ENCODE measurements at regions not wholly inside any gene's neighbourhood (a gene's known extent, or its start where the extent isn't known, plus 50 kb on each side); places are given as distances from the start of the nearest gene placed in this dataset.
"Not testable (repeated sequence)": the region's sequence is repeated elsewhere in the genome, so short reads cannot be mapped to it uniquely, and the experiment has no call there.

DNA sequence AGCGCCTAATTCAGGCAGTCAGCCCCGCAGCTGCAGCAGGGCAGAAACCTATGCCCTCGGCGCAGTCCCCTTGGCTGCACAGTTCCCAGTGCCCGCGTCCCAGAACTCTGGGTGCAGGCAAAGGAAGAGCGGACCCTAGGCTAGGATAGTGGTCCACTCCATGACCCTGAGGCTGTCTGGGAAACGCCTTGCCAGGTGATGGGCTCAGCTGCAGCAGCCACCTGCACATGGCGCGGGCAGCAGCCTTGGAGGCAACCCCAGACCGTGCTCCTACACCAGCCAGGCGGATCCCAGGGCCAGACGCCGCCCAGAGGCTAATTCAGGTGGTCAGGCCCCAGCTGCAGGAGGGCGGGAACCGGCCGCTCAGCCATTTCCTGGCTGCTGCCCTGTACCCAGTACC lies 83.0 kb downstream of the POTEC start:
- DNase-seq (ENCODE audit: low read depth in 4 of 4, low spot score in 2 of 4) = not testable (repeated sequence)

DNA sequence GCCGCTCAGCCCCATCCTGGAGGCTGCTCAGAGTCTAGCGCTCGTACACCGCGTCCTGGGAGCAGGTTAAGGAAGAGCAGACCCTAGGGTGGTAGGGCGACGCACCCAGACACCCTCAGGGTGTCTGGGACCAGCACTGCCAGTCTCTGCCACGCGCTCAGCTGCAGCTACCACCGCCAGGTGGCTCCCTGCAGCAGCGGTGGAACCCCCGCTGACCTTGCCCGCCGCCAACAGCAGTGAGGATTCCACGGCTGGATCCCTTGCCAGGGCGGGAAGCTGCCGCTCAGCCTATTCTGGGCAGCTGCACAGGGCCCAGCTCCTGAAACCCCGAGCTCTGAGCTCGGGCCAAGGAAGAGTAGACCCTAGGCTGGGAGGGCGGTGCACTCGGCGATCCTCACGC lies 83.6 kb downstream of the POTEC start:
- not testable (repeated sequence) for DNase-seq (ENCODE audit: low read depth in 4 of 4, low spot score in 2 of 4)

DNA sequence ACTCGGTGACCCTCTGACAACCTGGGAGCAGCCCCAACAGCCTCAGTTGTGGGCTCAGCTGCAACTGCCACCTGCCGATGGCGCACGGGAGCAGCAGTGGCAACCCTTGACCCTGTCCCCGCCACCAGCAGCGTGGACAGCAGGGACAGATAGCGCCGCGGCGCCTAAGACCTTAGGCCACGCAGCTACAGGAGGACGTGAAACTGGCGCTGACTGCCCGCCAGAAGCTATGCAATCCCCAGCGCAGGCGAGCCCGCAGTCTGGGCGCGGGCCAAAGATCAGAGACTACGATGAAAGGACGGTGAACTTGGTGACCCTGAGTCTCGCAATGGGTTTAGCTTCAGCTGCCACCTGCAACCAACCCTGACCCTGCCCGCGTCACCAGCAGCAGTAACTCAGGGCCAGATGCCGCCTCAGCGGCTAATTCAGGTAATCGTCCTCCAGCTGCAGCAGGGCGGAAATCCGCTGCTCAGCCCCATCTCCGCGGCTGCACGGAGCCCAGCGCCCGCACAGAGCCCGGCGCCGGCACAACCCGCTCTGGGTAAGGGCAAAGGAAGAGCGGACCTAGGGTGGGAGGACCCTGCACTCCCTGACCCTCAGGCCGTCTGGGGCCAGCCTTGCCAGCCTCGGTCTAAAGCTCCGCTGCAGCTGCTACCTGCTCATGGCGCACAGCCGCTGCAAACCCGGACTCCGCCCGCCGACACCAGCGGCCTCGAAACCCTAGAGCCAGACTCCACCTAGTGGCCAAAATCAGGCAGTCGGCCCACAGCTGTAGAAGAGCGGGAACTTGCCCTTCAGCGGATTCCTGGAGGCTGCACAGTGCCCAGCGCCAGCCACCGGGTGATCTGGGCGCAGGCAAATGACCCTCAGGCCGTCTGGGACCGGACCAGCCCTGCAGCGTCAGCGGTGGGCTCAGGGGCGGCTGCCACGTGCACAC lies 85.1 kb downstream of the POTEC start:
- not testable (repeated sequence) for DNase-seq (ENCODE audit: low read depth in 4 of 4, low spot score in 2 of 4)

DNA sequence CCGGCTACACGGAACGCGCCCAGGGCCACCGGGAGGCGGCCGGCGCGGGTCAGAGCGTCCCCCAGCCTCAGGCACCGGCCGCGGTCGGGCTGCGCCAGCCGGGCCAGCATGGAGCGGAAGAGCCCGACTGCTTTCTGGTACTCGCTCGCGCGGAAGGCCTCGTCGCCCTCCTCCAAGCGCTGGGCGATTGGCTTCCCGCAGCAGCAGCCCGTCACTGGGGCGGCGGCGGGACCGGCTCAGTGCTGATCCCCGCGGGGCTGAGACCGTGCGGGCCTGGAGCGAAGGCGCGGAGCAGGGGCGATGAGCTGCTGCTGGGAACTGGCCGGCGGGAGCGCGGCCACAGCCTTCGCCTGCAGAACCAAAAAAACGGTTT lies 92.8 kb downstream of the POTEC start:
- not testable (repeated sequence) for DNase-seq (ENCODE audit: low read depth in 4 of 4, low spot score in 2 of 4)

DNA sequence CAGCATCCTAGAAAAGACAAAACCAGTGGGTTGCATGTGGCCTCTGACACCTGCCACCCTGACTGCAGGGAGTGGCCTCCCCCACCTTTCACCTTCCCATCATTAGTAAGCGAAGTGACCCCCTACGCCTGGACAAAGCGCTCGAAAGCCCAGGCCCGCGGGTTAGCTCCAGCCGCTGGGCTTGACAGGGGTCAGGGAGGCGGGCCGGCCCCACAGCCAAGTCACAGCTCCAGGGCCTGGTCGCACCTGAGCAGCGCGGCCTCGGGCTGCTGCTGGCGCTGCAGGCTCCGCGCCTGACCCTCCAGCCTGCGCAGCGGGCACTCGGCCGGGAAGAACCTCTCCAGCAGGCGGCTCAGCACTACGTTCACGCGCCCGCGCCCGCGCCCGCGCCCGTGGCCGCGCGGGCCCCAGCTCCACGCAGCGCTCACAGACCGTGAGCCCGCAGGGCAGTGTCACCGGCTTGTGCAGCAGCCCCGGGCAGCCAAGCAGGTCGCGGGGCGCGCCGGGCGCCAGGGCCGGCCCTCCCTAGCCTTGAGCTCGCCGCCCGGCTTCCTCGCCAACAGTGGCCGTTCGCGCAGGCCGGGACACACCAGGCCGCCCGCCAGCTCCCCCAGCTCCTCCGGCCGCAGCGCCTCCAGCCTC lies 93.3 kb downstream of the POTEC start:
- DNase-seq (ENCODE audit: low read depth in 4 of 4, low spot score in 2 of 4) = not testable (repeated sequence)

DNA sequence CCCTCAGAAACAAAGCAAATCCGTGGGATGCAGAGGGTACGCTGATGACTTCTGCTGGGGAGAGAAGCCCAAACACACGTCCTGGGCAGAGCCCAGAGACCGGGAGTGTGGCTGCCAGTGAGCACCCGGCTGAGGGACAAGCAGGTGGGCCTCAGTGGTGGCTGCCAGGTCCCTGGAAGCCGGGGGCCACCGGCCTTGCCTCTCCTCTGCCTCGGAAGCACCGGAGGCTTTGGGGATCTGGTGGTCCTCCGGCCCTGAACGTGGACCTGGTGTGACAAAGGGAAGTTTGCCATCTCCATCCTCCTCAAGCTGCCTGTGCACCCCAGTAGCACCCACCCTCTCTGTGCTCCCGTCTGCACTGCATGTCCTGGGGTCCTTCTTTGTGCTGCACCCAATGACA lies 94.3 kb downstream of the POTEC start:
- DNase-seq (ENCODE audit: low read depth in 4 of 4, low spot score in 2 of 4) = not testable (repeated sequence)

DNA sequence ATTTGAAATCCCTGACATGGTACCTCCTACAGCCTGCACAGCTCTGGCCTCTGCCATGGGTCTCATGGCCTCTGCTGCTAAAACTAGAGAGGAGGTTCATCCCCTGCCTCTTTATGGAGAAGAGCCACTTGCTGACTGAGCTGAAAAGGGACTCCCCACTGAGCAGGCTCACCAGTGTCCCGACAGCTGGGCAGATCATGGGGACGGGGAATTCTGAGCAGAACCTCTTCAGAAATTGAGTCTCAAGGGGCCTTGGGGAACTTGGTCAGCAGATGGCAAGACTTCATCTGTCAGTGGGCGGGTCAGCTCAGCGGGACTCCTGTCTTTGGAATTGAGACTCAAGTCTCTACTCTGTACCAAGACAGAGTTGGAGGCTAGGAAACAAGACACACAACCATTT lies 95.7 kb downstream of the POTEC start:
- not testable (repeated sequence) for DNase-seq (ENCODE audit: low read depth in 4 of 4, low spot score in 2 of 4)

DNA sequence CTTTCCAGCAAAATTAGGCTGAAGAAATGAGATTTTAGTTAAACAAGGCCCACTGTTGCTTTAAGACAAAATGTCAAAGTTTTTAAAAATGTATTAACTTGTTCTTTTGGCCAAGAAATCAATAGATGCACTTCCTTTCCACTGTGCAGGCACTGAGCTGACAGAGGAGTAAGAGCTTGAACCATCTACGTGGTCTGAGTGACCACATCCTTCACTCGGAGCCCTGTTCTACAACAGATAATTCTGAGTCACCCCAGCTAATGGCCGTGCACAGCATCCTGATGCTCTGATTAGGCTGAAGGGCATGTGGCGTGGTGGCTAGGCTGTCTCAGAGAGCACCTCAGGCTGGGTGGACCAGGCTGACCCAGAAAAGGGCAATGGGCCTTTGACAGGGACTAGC lies 107.9 kb downstream of the POTEC start:
- not testable (repeated sequence) for DNase-seq (ENCODE audit: low read depth in 4 of 4, low spot score in 2 of 4)

DNA sequence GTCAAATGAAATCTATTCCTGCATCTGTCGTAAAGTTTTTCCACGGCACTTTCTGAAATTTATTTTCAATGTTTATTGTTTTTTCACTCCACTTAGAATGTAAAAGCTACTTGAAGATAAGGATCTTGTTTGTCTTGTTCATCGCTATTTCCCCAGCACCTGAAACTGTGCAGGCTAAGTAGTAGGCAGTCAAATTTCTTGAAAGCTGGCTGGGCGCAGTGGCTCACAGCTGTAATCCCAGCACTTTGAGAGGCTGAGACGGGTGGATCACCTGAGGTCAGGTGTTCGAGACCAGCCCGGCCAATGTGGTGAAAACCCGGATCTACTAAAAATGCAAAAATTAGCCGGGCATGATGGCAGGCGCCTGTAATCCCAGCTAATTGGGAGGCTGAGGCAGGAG lies 111.0 kb downstream of the POTEC start:
- DNase-seq (ENCODE audit: low read depth in 4 of 4, low spot score in 2 of 4) = not testable (repeated sequence)

DNA sequence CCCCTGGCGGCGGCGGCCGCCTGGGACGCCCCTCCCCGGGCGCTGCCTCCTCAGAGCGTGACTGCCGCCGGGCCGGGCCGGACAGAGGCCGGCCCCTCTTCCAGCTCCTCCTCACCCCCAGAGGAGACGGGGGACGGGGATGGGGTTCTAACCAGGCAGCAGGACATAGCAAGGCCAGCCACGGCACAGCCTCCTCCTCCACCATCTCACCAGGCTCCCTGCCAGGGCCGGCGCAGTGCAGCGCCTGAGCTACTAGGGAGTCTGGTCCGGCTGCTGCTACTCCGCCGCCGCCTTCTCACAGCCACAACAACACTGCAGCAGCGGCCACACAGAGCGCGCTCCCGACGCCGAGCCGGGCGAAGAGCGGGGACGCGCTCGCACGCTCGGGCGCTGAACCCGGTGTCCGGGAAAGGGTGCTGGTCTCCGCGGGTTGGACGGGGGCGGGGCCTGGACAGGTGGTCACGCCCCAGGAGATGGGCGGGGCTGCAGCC lies 112.3 kb downstream of the POTEC start:
- peak in 3 of 4 donors; percentile 37 to 48 (median 47) for DNase-seq (ENCODE audit: low read depth in 4 of 4, low spot score in 2 of 4)

DNA sequence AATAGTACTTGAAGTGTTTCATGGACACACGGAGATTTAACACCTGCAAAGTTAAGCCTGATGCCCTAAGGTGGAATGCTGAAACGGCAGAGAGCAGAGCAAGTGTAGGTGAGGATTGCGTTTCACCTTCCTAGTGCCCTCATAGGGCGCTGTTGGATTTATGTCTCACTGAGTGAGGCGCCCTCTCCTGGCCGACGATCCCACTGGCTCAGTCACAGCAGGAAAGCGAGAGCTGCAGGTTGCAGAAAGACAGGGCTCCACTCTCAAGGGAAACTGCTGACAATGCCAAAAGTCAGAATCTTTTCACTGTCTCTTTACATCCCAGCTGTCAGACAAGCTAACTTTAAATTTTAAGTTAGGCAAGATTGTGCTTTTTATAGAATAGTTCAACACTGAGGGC lies 127.6 kb downstream of the POTEC start:
- DNase-seq (ENCODE audit: low read depth in 4 of 4, low spot score in 2 of 4) = not testable (repeated sequence)

DNA sequence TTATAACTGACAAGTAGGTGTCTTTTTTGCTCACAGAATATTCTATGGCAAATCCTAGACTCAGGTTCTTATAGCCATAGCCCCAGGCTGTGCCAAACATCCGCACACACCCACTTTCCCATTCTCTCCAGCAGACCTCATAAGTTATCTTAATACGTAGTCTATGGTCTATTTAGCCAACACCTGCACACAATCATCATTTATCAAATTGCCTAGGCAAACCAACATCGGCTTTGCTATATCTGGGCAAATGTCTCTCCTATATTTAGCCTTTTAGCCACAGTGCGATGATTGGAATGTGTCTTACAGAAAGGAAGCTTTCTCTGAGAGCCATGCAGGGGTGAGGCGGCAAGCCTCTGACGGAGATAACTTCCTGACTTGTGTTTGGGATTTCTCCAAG lies 128.0 kb downstream of the POTEC start:
- not testable (repeated sequence) for DNase-seq (ENCODE audit: low read depth in 4 of 4, low spot score in 2 of 4)

DNA sequence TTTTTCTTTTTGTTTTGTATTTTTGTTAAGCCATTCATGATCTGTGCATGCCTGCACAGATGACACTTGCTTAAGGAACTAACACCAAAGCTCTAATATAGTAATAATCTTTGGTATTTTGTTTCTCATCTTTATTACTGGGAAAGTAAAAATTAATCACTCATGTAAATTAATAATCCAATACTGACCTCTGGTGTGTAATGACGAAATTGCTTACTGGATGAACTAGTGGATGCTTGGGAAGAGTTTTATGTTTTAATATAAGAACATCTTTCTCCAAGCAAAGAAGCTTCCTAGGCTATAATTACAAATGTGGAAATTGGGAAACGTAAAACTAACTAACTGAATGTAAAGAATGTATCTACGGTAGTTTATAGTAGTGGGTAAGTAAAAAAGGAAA lies 147.9 kb downstream of the POTEC start:
- not testable (repeated sequence) for DNase-seq (ENCODE audit: low read depth in 4 of 4, low spot score in 2 of 4)

DNA sequence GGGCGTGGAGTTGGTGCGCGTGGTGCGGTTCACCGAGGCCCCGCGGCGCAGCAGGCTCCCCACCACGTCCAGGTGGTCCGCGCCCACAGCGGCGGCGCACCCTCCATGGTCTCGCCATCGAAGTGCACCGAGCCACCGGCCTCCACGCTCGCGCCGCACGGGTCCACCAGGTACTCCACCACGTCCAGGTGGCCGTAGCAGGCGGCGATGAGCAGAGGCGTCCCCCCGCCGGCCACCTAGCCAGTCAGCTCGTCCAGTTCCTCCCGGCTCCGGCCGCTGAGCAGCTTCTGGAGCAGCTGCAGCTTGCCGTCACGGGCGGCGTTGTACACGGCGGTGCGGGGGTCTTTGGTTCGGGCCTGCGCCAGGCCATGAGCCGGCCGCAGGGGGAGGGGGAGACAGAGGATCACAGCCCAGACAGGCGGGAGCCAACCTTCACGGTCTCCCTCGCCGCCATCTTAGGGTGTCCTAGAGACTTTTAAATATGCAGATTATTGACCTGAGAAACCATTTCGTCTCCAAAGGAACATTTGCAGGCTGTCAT lies 149.8 kb downstream of the POTEC start:
- not testable (repeated sequence) for DNase-seq (ENCODE audit: low read depth in 4 of 4, low spot score in 2 of 4)

DNA sequence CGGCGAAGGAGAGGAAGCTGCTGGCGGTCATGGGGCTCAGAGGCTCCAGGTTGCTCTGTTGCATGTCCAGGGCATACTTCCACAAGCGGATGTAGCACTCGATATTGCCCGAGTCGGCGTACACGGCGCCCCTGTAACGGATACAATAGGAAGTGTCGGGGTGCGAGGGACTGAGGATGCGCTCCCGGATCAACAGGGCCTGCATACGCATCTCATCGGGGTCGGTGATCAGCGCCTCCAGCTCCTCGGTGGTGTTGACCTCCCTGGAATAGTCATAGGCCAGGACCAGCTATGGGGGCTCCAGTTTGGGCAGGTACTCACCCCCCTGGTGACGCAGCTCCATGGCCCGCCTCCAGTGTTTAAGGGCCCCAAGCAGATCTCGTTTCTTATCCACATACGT lies 150.8 kb downstream of the POTEC start:
- DNase-seq (ENCODE audit: low read depth in 4 of 4, low spot score in 2 of 4) = not testable (repeated sequence)

DNA sequence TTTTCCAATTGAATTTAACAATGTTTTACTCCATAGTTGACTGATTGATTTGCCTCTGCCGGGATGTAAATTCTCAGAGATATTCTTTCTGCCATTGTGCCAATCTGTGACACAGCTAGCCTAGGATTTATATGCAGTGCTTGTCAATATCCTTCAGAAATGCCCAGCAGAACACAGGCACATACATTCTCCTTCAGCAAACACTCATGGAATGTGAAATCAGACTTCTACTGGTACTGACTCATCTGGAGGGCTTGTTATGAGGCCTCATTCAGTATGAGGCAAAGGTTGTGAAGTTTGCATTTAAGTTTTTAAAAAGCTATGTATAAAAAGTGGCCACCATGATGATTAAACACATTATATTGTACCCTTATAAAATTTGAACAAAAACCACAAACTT lies 158.4 kb downstream of the POTEC start:
- not testable (repeated sequence) for DNase-seq (ENCODE audit: low read depth in 4 of 4, low spot score in 2 of 4)

DNA sequence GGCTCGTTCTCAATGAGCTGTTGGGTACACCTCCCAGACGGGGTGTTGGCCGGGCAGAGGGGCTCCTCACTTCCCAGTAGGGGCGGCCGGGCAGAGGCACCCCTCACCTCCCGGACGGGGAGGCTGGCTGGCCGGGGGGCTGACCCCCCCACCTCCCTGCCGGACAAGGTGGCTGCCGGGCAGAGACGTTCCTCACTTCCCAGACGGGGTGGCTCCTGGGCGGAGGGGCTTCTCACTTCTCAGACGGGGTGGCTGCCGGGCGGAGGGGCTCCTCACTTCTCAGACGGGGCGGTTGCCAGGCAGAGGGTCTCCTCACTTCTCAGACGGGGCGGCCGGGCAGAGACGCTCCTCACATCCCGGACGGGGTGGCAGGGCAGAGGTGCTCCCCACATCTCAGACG lies 160.7 kb downstream of the POTEC start:
- DNase-seq (ENCODE audit: low read depth in 4 of 4, low spot score in 2 of 4) = not testable (repeated sequence)

DNA sequence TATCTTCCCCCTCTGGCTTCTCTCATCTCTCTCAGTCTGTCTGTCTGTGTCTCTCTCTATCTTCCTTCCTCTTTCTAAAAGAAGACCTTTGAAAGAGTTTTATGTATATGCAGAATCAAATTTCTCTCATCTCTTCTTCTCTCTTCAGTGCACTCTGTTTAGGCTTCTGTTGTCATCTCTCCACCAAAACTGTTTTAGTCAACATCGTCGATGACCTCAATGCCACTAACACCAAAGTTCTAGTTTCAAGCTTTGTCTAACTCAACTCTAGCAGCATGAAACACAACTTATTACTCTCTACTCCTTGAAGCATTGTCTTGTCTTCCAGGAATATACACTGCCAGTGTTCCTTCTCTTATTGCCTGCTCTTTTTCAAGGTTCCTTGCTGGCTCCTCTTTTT lies 163.9 kb downstream of the POTEC start:
- DNase-seq (ENCODE audit: low read depth in 4 of 4, low spot score in 2 of 4) = not testable (repeated sequence)

DNA sequence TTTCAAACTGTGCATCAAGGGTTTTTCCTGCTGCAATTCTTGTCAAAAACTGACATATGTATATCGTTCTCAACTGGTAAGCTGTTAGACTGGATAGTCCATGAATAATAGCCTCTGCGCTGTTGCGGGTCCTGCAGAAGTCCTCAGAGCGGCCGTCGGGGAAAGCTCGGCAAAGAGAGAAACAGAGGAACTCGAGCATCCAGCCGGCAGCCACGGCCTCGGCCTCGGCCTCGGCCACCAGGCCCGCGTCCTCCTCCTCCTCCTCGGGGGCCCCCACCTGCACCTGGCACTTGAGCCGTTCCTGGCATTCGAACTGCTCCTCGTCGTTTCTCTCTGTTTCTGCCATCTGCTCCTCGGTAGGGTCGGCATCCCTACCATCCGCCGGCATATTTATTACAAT lies 165.0 kb downstream of the POTEC start:
- DNase-seq (ENCODE audit: low read depth in 4 of 4, low spot score in 2 of 4) = not testable (repeated sequence)

DNA sequence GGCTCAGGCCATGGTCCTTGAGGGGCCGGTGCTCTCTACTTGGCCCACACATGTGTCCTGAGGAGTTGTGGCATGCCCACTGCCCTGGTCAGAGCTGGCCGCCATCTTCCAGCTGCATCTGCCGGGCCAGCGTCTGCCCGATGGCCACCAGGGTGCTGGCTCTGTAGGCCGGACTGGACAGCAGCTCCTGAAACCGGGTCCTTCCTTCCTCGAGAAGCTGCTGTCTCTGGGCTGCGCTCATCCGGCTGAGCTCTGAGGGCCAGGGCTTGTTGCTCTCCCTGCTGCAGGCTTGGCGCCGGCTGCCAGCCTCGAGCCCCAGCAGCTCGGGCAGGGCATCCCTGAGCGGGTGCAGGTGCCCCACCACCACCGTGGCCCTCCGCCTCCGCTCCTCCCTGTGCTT lies 182.1 kb downstream of the POTEC start:
- DNase-seq (ENCODE audit: low read depth in 4 of 4, low spot score in 2 of 4) = not testable (repeated sequence)

DNA sequence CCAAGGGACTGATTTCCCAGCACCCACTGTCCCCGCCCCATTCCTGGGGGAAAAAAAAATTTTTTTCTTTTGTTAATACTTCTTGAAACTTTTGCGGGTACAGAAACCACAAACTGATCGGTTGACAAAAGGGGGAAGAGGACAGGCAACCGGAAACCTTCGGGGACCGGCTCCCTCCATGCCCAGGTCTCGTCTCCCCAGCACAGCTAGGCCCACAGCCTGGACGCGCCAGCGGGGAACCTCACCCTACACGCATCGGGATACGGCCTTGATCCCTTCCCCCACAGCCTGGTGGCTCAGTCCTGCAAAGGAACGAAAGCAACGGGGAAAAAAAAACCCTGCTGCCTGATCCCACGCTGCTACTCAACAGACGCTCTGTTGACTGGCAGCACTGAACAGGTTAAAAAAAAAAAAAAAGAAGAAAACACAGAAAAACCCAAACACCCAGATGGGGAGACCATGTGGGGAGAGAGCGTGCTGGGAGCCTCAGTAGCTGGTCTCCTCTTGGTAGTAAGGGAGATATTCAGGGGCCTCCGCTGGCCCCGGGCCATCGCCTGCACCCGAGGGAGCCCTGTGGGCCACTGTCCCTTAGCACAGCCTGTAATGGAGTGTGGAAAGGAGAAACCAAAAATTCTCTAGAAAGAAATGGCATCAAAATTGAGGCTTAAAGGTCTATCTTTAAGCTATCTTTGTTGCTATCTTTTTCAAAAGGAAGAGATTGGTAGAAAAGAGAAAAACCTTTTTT lies 185.7 kb downstream of the POTEC start:
- DNase-seq (ENCODE audit: low read depth in 4 of 4, low spot score in 2 of 4) = not testable (repeated sequence)

Data from left renal cortex interstitium (tissue), 4 donors.